Breast epithelium (tissue), 4 donors: ENCODE measurements at regions not wholly inside any gene's neighbourhood (a gene's known extent, or its start where the extent isn't known, plus 50 kb on each side); places are given as distances from the start of the nearest gene placed in this dataset.

Experiments
- DNase-seq, 2 donors: peaks; one replicate each; pipeline ENCODE4 v3.0.0-alpha.2; 2019; ENCODE audit warnings: low spot score in 2 of 2
- H3K27ac ChIP-seq, 2 donors: fragments of 200-600 bp; sonication (generic) in 1 of 2; one replicate each; pipeline ENCODE4 v1.5.1; 2016 to 2019; ENCODE audit warnings: mild to moderate bottlenecking in 1 of 2
- H3K27me3 ChIP-seq, 2 donors: fragments of 200-600 bp; sonication (generic) in 1 of 2; one replicate each; pipeline versions ENCODE4 v1.5.1 to v1.6.0; 2017 to 2019; ENCODE audit warnings: control low read depth in 1 of 2, mild to moderate bottlenecking in 1 of 2
- H3K36me3 ChIP-seq: fragments of 200-600 bp; one replicate; pipeline ENCODE4 v1.5.1; 2019
- H3K4me1 ChIP-seq, 2 donors: fragments of 200-600 bp; sonication (generic); one replicate each; pipeline ENCODE4 v1.5.1; 2016 to 2019; ENCODE audit warnings: control low read depth in 1 of 2
- H3K4me3 ChIP-seq, 3 donors: fragments of 200-600 bp; sonication (generic); 1 replicate in 2 of 3; 2 replicates in 1 of 3; pipeline ENCODE4 v1.5.1; 2016 to 2019; ENCODE audit warnings: mild to moderate bottlenecking in 3 of 3, moderate library complexity in 2 of 3
- H3K9me3 ChIP-seq, 2 donors: fragments of 200-600 bp; sonication (generic) in 1 of 2; one replicate each; pipeline ENCODE4 v1.5.1; 2016 to 2019; ENCODE audit warnings: control low read depth in 1 of 2
- CTCF ChIP-seq, 3 donors: fragments of 450-650 bp; IDR thresholded peaks; one replicate each; pipeline ENCODE4 v1.5.1; 2016 to 2017; ENCODE audit warnings: antibody characterized with exemption in 3 of 3, mild to moderate bottlenecking in 3 of 3, moderate library complexity in 3 of 3
- POLR2A ChIP-seq: fragments of 450-650 bp; IDR thresholded peaks from one replicate; pipeline ENCODE4 v1.6.1; 2016; ENCODE audit warnings: antibody characterized with exemption, mild to moderate bottlenecking, moderate library complexity
- POLR2AphosphoS5 ChIP-seq, 3 donors: sonication (generic); formaldehyde crosslinking; IDR thresholded peaks; one replicate each; pipeline ENCODE4 v1.6.1; 2017; ENCODE audit warnings: antibody characterized with exemption in 3 of 3
- intact Hi-C: fragments of 100-400 bp; cut with DNase I; formaldehyde crosslinking; loops from one replicate; pipeline ENCODE4 v1.15.1; 2023; ENCODE audit warnings: low total_unique reads

- TF ChIP-seq CTCF (IDR thresholded peaks at IDR 0.05) (no peak), POLR2AphosphoS5 (IDR thresholded peaks at IDR 0.05) (no peak), POLR2A (no peak)
- no peaks in the 10 kb centered on the region for H3K27me3 ChIP-seq
- H3K36me3 ChIP-seq: no peaks in the 10 kb centered on the region
- H3K4me3 ChIP-seq: no peak overlapping the region
- H3K9me3 ChIP-seq: peaks cover 4 to 10% of the 10 kb centered on the region in 2 donors
- no peak overlapping the region for H3K27ac ChIP-seq
- H3K4me1 ChIP-seq: no peaks in the 10 kb centered on the region
- no peak for DNase-seq
- intact Hi-C loops: no loop called here
Measured at GRCh38 chr7:27395626-27396025, 153.0 kb downstream of the EVX1 start.

- Histone ChIP-seq H3K9me3 (peaks cover 4 to 10% of the 10 kb centered on the region in 2 donors), H3K27me3 (no peaks in the 10 kb centered on the region), H3K4me1 (no peaks in the 10 kb centered on the region), H3K4me3 (no peak overlapping the region), H3K36me3 (no peaks in the 10 kb centered on the region), H3K27ac (no peak overlapping the region)
- intact Hi-C loops: no loop called here
- no peak for DNase-seq
- TF ChIP-seq POLR2AphosphoS5 (IDR thresholded peaks at IDR 0.05): no peak
- no peak for TF ChIP-seq CTCF (IDR thresholded peaks at IDR 0.05)
- no peak for TF ChIP-seq POLR2A
Measured at GRCh38 chr7:27397503-27397902, 154.9 kb downstream of the EVX1 start.

GRCh38 chr7:27398851-27399250 is 156.2 kb downstream of the EVX1 start:
- DNase-seq: no peak

GRCh38 chr7:27399791-27400567 is 157.4 kb downstream of the EVX1 start:
- Histone ChIP-seq H3K4me1 (no peaks in the 10 kb centered on the region), H3K27ac (no peak overlapping the region), H3K36me3 (no peaks in the 10 kb centered on the region), H3K4me3 (no peak overlapping the region), H3K9me3 (no peaks in the 10 kb centered on the region), H3K27me3 (no peaks in the 10 kb centered on the region)
- intact Hi-C loops: no loop called here
- no peak for DNase-seq
- TF ChIP-seq POLR2AphosphoS5 (IDR thresholded peaks at IDR 0.05) (no peak), CTCF (IDR thresholded peaks at IDR 0.05) (no peak), POLR2A (no peak)

More at GRCh38 chr7:27398851-27399250, 156.2 kb downstream of the EVX1 start:
- Histone ChIP-seq H3K9me3 (peaks cover 0 to 3% of the 10 kb centered on the region in 2 donors), H3K4me1 (no peaks in the 10 kb centered on the region), H3K27me3 (no peaks in the 10 kb centered on the region), H3K27ac (no peak overlapping the region), H3K36me3 (no peaks in the 10 kb centered on the region), H3K4me3 (no peak overlapping the region)
- TF ChIP-seq CTCF (IDR thresholded peaks at IDR 0.05) (no peak), POLR2A (no peak), POLR2AphosphoS5 (IDR thresholded peaks at IDR 0.05) (no peak)
- intact Hi-C loops: no loop called here

- intact Hi-C loops: no loop called here
- no peaks in the 10 kb centered on the region for H3K27me3 ChIP-seq
- H3K9me3 ChIP-seq: no peaks in the 10 kb centered on the region
- H3K27ac ChIP-seq: no peak overlapping the region
- no peaks in the 10 kb centered on the region for H3K36me3 ChIP-seq
- no peak overlapping the region for H3K4me3 ChIP-seq
- H3K4me1 ChIP-seq: no peaks in the 10 kb centered on the region
- DNase-seq: no peak
- TF ChIP-seq POLR2A (no peak), CTCF (IDR thresholded peaks at IDR 0.05) (no peak), POLR2AphosphoS5 (IDR thresholded peaks at IDR 0.05) (no peak)
Measured at GRCh38 chr7:27405780-27406179, 163.2 kb downstream of the EVX1 start.
